Sigmoid colon (tissue), 3 donors: ENCODE measurements at regions not wholly inside any gene's neighbourhood (a gene's known extent, or its start where the extent isn't known, plus 50 kb on each side); places are given as distances from the start of the nearest gene placed in this dataset.

Experiments used
- POLR2A ChIP-seq, 2 donors: fragments of 450-650 bp; IDR thresholded peaks; one replicate each; pipeline ENCODE4 v1.6.1; 2016; ENCODE audit warnings: antibody characterized with exemption in 2 of 2, mild to moderate bottlenecking in 2 of 2, moderate library complexity in 2 of 2
- TF ChIP-seq, protein P1 (sequence below), 4 experiments: fragments of 450-650 bp in 3 of 4; fragments of 200-600 bp in 1 of 4; IDR thresholded peaks; one replicate each; pipeline ENCODE4 v1.5.1; 2016 to 2019; ENCODE audit warnings: antibody characterized with exemption in 4 of 4, mild to moderate bottlenecking in 3 of 4, moderate library complexity in 2 of 4

GRCh38 chr12:98421316-98421715 lies 94.1 kb upstream of the TMPO start:
- no peak for TF ChIP-seq POLR2A (IDR thresholded peaks at IDR 0.05)
- TF ChIP-seq, protein P1, sequence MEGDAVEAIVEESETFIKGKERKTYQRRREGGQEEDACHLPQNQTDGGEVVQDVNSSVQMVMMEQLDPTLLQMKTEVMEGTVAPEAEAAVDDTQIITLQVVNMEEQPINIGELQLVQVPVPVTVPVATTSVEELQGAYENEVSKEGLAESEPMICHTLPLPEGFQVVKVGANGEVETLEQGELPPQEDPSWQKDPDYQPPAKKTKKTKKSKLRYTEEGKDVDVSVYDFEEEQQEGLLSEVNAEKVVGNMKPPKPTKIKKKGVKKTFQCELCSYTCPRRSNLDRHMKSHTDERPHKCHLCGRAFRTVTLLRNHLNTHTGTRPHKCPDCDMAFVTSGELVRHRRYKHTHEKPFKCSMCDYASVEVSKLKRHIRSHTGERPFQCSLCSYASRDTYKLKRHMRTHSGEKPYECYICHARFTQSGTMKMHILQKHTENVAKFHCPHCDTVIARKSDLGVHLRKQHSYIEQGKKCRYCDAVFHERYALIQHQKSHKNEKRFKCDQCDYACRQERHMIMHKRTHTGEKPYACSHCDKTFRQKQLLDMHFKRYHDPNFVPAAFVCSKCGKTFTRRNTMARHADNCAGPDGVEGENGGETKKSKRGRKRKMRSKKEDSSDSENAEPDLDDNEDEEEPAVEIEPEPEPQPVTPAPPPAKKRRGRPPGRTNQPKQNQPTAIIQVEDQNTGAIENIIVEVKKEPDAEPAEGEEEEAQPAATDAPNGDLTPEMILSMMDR (IDR thresholded peaks at IDR 0.05) = no peak
